Activated CD8-positive, alpha-beta T cell treated with anti-CD3 and anti-CD28 coated beads, Interleukin-2, amount 10 ng/mL, durations not matched to agents 7 days and 5 days (primary cell): ENCODE measurements at regions not wholly inside any gene's neighbourhood (a gene's known extent, or its start where the extent isn't known, plus 50 kb on each side); places are given as distances from the start of the nearest gene placed in this dataset.
"Not testable (repeated sequence)": the region's sequence is repeated elsewhere in the genome, so short reads cannot be mapped to it uniquely, and the experiment has no call there.

Experiments used
- ATAC-seq: fragments of 150-1000 bp; cut with Tn5 transposase; one replicate; pipeline ENCODE4 v1.10.0; 2021; ENCODE audit warnings: moderate library complexity
- CTCF ChIA-PET: fragments of 350-600 bp; sonication (Branson Sonifier 250); formaldehyde crosslinking; loops from one replicate; lab custom pipeline; 2021; ENCODE audit warnings: antibody characterized with exemption; lab: Charles Lee
- POLR2A ChIA-PET: fragments of 350-600 bp; sonication (Branson Sonifier 250); formaldehyde crosslinking; loops from one replicate; lab custom pipeline; 2021; ENCODE audit warnings: antibody characterized with exemption; lab: Charles Lee
- DNase-seq: peaks from one replicate; pipeline ENCODE4 v3.0.0-alpha.2; 2020
- H3K27ac Mint-ChIP-seq: one replicate; pipeline ENCODE4 v1.8.0; 2021; ENCODE audit warnings: mild to moderate bottlenecking, mixed read lengths
- H3K27me3 Mint-ChIP-seq: one replicate; pipeline ENCODE4 v1.8.0; 2021; ENCODE audit warnings: low read depth, mixed read lengths
- H3K36me3 Mint-ChIP-seq: one replicate; pipeline ENCODE4 v1.8.0; 2021; ENCODE audit warnings: low read depth, mixed read lengths
- H3K4me1 Mint-ChIP-seq: one replicate; pipeline ENCODE4 v1.8.0; 2021; ENCODE audit warnings: low read depth, mixed read lengths
- H3K4me3 Mint-ChIP-seq: one replicate; pipeline ENCODE4 v1.8.0; 2021; ENCODE audit warnings: mild to moderate bottlenecking, mixed read lengths
- H3K9me3 Mint-ChIP-seq: one replicate; pipeline ENCODE4 v1.8.0; 2022; ENCODE audit warnings: mixed read lengths; ENCODE audit not compliant: insufficient read depth

DNA sequence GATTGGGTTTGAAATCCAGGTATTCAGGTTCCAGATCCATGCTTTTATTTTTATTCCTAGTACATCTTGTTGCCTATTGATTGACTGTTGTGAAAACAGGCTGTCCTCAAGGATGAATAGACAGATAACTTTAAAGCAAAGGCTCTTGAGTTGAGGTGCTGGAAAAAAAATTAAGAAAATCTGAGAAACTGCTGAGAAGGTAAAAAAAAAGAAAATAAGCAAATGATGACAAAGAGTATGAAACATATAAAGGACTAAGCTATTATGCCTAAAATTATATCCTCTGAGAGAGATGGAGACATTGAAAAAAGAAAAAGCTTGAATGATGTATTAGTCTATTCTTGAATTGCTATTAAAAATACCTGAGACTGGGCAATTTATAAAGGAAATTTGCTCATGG, 392.3 kb upstream of the RGS17 start:
- H3K4me3 Mint-ChIP-seq: no peak overlapping the region
- no peaks in the 10 kb centered on the region for H3K9me3 Mint-ChIP-seq
- ATAC-seq: no peak
- H3K36me3 Mint-ChIP-seq: no peaks in the 10 kb centered on the region
- POLR2A ChIA-PET: no interaction called here
- no peaks in the 10 kb centered on the region for H3K27me3 Mint-ChIP-seq
- CTCF ChIA-PET: no interaction called here
- no peak overlapping the region for H3K27ac Mint-ChIP-seq
- DNase-seq: no peak
- no peaks in the 10 kb centered on the region for H3K4me1 Mint-ChIP-seq

DNA sequence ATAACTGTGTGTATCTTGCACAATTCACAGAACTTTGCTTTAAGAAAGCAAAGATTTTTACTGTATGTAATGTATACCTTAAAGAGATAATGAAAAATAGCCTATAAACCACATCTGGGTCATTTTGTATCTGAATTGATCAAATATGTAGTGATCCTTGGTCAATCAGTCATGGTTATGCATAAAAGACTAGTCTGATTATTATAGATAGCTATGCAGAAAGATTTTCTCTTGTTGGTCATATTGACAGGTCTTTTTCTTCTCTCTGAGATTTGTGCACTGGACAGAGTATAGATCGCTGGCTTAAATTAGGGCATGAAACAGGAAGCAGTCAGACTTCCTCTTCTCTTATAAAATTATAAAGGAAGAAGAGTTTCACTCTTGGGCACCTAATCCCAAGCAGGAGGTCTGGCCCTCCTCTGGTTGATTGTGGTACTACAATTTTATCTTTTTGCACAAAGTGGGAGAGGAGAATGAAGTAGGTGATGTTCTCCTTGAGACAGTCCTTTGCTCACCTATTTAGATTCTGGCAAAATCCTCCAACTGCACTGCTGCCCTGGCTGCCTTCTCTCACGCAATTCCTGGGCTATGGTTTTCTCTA, 380.9 kb upstream of the RGS17 start:
- H3K27me3 Mint-ChIP-seq: no peaks in the 10 kb centered on the region
- H3K36me3 Mint-ChIP-seq: no peaks in the 10 kb centered on the region
- H3K4me1 Mint-ChIP-seq: no peaks in the 10 kb centered on the region
- DNase-seq (no peak), ATAC-seq (peak; percentile 33)
- H3K27ac Mint-ChIP-seq: no peak overlapping the region
- POLR2A ChIA-PET: no interaction called here
- CTCF ChIA-PET: no interaction called here
- H3K9me3 Mint-ChIP-seq: no peaks in the 10 kb centered on the region
- H3K4me3 Mint-ChIP-seq: no peak overlapping the region

DNA sequence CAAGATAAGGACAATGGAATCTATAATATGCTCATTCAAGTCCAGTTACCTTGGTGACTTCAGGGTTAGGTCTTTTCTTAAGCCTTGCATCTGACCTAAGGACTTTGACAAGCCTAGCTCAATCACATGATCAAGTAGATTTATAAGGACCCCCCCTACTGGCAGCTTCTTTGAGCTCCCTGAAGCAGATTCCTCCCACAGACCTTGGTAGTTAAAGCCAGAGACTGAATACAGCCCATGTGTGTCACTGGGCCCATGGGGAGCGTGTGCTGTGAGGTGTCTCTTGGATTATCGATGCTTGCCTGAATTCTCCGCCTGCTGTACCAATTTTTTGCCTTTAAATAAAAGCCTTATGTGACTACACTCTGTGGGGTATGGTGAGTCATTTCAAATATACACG, 372.7 kb upstream of the RGS17 start:
- no peak overlapping the region for H3K4me3 Mint-ChIP-seq
- H3K27ac Mint-ChIP-seq: no peak overlapping the region
- H3K36me3 Mint-ChIP-seq: no peaks in the 10 kb centered on the region
- ChIA-PET POLR2A (no interaction called here), CTCF (no interaction called here)
- no peak for DNase-seq
- no peaks in the 10 kb centered on the region for H3K9me3 Mint-ChIP-seq
- no peaks in the 10 kb centered on the region for H3K4me1 Mint-ChIP-seq
- no peak for ATAC-seq
- no peaks in the 10 kb centered on the region for H3K27me3 Mint-ChIP-seq

DNA sequence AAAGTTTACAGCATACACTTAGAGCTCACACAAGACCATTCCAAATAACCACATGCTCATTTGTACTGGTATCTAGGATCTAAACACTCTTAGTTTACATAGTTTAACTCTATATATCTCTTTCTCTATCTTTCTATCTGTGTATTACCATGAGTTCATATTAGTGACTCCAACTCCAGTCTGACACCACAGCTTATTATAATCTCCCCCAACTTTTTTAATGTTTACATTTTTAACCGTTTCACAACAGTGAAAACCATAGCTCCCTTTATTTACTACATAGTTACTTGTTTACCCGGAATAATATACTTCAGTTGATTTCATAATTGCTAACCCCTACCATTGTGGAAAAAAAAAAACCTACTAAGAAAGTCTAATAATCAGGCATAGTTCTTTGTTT, 362.4 kb upstream of the RGS17 start:
- no peak for DNase-seq
- H3K36me3 Mint-ChIP-seq: no peaks in the 10 kb centered on the region
- no peaks in the 10 kb centered on the region for H3K27me3 Mint-ChIP-seq
- POLR2A ChIA-PET: no interaction called here
- ATAC-seq: no peak
- CTCF ChIA-PET: no interaction called here
- no peaks in the 10 kb centered on the region for H3K9me3 Mint-ChIP-seq
- H3K4me1 Mint-ChIP-seq: no peaks in the 10 kb centered on the region
- H3K4me3 Mint-ChIP-seq: no peak overlapping the region
- H3K27ac Mint-ChIP-seq: no peak overlapping the region

DNA sequence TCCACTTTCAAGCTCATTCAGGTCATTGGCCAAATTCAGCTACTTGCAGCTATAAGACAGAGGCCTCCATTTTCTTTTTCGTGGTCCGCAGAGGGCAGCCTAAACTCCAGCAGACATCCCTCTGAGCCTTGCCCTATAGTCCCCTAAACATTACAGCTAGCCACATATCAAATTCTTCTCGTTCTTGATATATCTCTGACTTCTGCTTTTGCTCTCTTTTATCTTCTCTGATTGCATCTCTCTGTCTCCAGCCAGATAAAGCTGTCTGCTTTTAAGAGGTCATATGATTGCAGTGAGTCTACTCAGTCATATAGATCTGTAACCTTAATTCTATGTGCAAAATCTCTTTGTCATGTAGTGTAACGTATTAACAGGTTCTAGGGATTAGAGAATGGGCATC, 358.4 kb upstream of the RGS17 start:
- H3K36me3 Mint-ChIP-seq: no peaks in the 10 kb centered on the region
- no peaks in the 10 kb centered on the region for H3K27me3 Mint-ChIP-seq
- POLR2A ChIA-PET: no interaction called here
- no peak for DNase-seq
- H3K4me1 Mint-ChIP-seq: no peaks in the 10 kb centered on the region
- no peak for ATAC-seq
- CTCF ChIA-PET: no interaction called here
- no peaks in the 10 kb centered on the region for H3K9me3 Mint-ChIP-seq
- H3K27ac Mint-ChIP-seq: no peak overlapping the region
- H3K4me3 Mint-ChIP-seq: no peak overlapping the region

DNA sequence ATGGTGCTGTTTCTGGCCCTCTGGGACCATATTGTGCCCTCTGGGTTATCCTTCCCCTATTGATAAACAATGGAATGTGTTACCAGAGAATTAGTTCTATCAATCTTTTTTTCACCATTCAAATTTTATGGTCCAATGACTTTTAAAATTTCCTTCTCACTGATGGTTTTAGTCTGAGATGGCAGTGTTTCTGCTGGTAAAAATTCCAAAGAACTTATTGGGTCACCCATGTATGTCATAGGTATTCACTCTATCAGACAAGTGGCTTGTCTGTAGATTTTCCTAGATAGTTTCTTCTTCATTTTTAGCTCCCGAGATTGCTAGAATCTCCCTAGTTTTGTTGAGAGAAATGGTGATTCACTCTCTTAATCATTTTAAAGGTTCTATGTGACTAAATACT, 357.2 kb upstream of the RGS17 start:
- ChIA-PET CTCF (no interaction called here), POLR2A (no interaction called here)
- Mint-ChIP-seq H3K27me3 (no peaks in the 10 kb centered on the region), H3K4me3 (no peak overlapping the region), H3K4me1 (no peaks in the 10 kb centered on the region), H3K9me3 (no peaks in the 10 kb centered on the region), H3K36me3 (no peaks in the 10 kb centered on the region), H3K27ac (no peak overlapping the region)
- no peak for DNase-seq
- ATAC-seq: no peak

DNA sequence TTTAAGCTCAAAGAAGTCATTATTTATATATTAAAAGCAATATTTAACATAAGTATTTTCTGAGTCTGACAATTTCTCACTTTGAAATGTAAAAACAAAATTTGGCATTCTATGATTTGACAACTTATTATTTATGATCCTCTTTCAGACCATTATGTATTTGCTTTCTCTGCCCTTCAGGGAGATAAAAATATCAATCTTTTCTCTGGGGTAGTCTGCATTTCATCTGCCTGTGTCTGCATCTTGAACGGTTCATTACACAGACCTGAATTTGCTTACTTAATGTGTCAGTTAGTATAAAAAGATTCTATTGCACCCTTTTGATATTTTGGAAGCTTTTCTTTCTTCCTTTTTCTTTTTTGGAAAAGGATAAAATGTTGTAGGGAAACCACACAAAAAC, 354.0 kb upstream of the RGS17 start:
- no peak for DNase-seq
- no peak overlapping the region for H3K27ac Mint-ChIP-seq
- ATAC-seq: no peak
- H3K36me3 Mint-ChIP-seq: no peaks in the 10 kb centered on the region
- H3K4me3 Mint-ChIP-seq: no peak overlapping the region
- no peaks in the 10 kb centered on the region for H3K27me3 Mint-ChIP-seq
- no peaks in the 10 kb centered on the region for H3K4me1 Mint-ChIP-seq
- H3K9me3 Mint-ChIP-seq: no peaks in the 10 kb centered on the region
- ChIA-PET CTCF (no interaction called here), POLR2A (no interaction called here)

DNA sequence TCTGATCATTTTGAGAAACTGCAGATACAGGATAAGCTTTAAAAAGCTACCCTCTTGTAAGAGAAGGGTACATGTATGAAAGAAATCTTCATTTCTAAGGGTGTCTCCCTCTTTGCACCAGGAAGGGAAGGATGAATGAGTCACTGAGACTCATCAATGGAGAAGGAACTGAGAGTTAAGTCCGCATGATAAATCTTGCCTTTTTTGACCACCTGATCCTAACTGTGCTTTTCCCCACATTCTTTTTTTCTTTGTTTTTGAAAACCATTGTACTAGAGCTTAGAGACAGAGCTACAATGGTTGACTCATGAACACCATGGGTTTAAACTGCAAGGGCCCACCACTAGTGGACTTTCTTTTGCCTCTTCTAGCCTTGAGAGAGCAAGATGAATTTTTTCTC, 353.0 kb upstream of the RGS17 start:
- H3K36me3 Mint-ChIP-seq: no peaks in the 10 kb centered on the region
- H3K4me1 Mint-ChIP-seq: no peaks in the 10 kb centered on the region
- ChIA-PET CTCF (no interaction called here), POLR2A (no interaction called here)
- no peaks in the 10 kb centered on the region for H3K27me3 Mint-ChIP-seq
- H3K27ac Mint-ChIP-seq: no peak overlapping the region
- H3K9me3 Mint-ChIP-seq: no peaks in the 10 kb centered on the region
- DNase-seq: no peak
- H3K4me3 Mint-ChIP-seq: no peak overlapping the region
- ATAC-seq: no peak

DNA sequence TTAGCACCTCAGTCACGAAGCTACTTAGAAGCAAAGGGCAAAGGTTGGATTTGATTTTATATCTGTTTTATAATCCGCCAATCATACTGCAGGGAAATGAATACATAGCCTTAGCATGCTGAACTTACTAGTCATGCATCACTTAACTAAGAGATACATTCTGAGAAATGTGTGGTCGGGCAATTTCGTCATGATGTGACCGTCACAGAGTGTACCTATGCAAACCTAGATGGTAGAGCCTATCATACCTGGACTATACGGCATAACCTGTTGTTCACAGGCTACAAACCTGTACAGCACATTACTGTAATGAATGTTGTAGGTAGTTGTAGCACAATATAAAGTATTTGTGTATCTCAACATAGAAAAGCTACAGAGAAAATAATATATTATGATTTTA, 345.2 kb upstream of the RGS17 start:
- H3K4me3 Mint-ChIP-seq: no peak overlapping the region
- H3K27me3 Mint-ChIP-seq: no peaks in the 10 kb centered on the region
- POLR2A ChIA-PET: no interaction called here
- H3K4me1 Mint-ChIP-seq: no peaks in the 10 kb centered on the region
- CTCF ChIA-PET: no interaction called here
- no peaks in the 10 kb centered on the region for H3K9me3 Mint-ChIP-seq
- no peaks in the 10 kb centered on the region for H3K36me3 Mint-ChIP-seq
- DNase-seq (no peak), ATAC-seq (no peak)
- no peak overlapping the region for H3K27ac Mint-ChIP-seq

DNA sequence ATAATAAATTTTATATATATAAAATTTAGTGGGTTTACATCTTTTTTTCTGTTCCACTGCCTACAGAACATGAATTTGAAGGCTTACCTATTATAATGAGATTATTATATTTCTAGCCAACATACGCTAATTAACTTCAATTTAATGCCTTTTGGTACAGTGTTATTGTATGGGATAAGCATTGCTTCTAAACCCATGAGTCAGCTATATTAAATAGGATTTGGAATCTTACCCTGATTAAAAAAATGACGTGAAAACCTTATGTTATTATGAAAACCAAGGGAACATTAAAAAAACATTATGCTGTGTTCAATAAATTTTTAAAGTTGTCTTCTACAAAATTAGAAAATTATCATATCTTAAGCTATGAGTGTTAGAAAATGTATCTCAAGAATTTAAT, 334.0 kb upstream of the RGS17 start:
- ChIA-PET CTCF (no interaction called here), POLR2A (no interaction called here)
- Mint-ChIP-seq H3K9me3 (no peaks in the 10 kb centered on the region), H3K27me3 (no peaks in the 10 kb centered on the region), H3K27ac (no peak overlapping the region), H3K36me3 (no peaks in the 10 kb centered on the region), H3K4me1 (no peaks in the 10 kb centered on the region), H3K4me3 (no peak overlapping the region)
- no peak for ATAC-seq
- DNase-seq: no peak

DNA sequence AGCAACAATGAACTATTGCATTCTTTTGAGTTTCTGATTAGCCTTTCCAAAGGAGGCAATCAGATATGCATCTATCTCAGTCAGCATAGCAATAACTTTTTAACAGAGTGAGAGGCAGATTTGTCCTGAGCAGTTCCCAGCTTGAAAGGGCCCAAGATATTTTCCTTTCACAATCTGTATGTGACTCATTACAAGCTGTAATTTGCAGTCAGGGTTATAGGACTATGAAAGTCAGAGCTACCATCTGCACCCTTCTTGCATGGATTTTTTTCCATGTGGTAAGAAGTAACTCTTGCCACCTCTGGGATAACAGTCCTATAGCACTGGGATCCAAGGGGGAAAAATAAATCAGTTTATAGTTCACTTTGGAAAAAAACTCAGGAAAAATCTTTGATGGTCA, 318.2 kb upstream of the RGS17 start:
- H3K4me3 Mint-ChIP-seq: no peak overlapping the region
- DNase-seq (no peak), ATAC-seq (no peak)
- H3K4me1 Mint-ChIP-seq: no peaks in the 10 kb centered on the region
- no peaks in the 10 kb centered on the region for H3K36me3 Mint-ChIP-seq
- H3K9me3 Mint-ChIP-seq: no peaks in the 10 kb centered on the region
- H3K27me3 Mint-ChIP-seq: no peaks in the 10 kb centered on the region
- ChIA-PET CTCF (no interaction called here), POLR2A (no interaction called here)
- H3K27ac Mint-ChIP-seq: no peak overlapping the region

DNA sequence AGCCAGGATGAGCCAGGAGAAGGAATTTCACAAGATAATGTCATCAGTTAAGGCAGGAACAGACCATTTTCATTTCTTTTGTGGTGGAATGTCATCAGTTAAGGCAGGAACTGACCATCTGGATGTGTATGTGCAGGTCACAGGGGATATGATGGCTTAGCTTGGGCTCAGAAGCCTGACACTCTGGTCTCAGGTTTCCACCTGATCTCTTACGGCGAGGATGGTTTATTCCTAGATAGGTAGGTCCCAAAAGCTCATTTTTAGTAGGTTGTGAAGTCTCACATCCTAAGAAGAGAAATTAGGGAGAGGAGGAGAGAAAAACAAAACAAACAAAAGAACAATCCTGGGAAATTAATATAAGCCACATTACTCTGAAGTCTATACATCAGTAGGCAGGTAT, 311.7 kb upstream of the RGS17 start:
- DNase-seq, CTCF ChIA-PET, H3K4me1 Mint-ChIP-seq, H3K4me3 Mint-ChIP-seq, ATAC-seq, H3K36me3 Mint-ChIP-seq, H3K27me3 Mint-ChIP-seq, POLR2A ChIA-PET, H3K27ac Mint-ChIP-seq, H3K9me3 Mint-ChIP-seq: not testable (repeated sequence)

DNA sequence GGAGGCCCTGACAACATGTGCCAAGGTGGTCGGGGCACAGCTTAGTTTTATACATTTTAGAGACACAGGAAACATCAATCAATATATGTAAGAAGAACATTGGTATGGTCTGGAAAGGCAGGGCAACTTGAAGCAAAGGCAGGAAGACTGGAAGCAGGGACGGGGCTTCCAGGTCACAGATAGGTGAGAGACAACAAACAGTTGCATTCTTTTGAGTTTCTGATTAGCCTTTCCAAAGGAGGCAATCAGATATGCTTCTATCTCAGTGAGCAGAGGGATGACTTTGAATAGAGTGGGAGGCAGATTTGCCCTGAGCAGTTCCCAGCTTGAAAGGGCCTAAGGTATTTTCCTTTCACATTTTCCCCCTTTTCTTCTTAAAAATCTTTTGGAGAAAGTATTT, 311.0 kb upstream of the RGS17 start:
- no peaks in the 10 kb centered on the region for H3K36me3 Mint-ChIP-seq
- ChIA-PET CTCF (no interaction called here), POLR2A (no interaction called here)
- no peak overlapping the region for H3K27ac Mint-ChIP-seq
- H3K9me3 Mint-ChIP-seq: no peaks in the 10 kb centered on the region
- ATAC-seq (no peak), DNase-seq (no peak)
- no peaks in the 10 kb centered on the region for H3K27me3 Mint-ChIP-seq
- no peaks in the 10 kb centered on the region for H3K4me1 Mint-ChIP-seq
- no peak overlapping the region for H3K4me3 Mint-ChIP-seq
